Pons (tissue), 1 donor: ENCODE measurements at regions not wholly inside any gene's neighbourhood (a gene's known extent, or its start where the extent isn't known, plus 50 kb on each side); places are given as distances from the start of the nearest gene placed in this dataset.

Experiments
- DNase-seq: peaks from one replicate; pipeline ENCODE4 v3.0.0-alpha.2; 2016; ENCODE audit warnings: low spot score

DNA sequence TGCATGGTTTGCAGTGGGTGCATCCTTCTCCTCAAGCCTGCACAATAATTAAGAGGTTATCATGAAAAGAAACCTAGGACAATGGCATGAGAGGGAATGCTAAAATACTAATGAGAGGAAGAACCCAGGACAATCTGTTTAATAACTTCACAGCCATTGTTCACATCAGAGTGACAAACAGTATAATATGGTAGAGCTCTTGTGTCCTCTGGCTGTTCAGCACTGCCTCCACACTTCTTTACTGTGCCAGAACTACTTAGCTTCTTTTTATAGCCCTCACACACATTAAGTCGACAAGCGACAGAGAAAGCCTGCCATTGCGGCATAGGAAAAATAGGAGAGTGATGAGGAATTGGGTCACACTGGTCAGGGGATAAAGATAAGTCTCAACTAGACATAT lies 65.0 kb upstream of the MEIS2 start:
- no peak for DNase-seq

DNA sequence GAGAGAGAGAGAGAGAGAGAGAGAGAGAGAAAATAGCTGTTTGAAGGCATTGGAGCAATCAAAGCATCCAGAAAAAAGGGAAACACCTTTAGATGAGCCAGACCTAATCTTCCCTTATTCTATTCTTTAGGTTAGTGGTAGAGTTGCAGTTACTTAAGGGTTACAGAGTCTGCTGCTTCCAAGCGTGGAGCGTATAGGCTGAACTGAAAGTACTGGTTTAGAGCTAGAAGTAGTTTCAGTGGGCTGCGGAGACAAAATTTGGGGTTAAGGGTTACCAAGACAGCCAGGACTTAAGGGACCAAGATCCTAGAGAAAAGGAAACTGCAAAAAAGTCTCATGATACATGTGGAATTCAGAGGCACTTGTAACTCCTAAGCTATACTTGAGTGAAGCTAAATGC lies 66.1 kb upstream of the MEIS2 start:
- DNase-seq, result no peak

DNA sequence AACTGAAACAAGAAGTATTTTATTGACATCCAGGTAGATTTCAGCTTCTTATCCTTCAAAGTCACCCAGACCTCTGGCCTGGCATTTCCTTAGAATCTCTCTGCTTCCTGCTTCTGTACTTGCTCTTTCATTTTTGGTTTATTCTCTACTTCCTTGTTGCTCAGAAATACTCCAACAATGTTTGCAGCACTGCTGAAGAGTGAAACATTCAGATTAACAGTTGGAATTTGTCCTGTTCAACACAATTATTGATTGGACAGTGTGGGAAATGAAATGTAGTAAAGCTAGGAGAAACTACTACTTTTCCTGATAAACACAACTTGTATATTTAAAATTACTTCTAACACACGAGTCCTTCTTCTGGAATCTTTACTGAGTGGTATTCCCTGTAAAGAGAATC lies 81.0 kb upstream of the MEIS2 start:
- DNase-seq, result no peak

DNA sequence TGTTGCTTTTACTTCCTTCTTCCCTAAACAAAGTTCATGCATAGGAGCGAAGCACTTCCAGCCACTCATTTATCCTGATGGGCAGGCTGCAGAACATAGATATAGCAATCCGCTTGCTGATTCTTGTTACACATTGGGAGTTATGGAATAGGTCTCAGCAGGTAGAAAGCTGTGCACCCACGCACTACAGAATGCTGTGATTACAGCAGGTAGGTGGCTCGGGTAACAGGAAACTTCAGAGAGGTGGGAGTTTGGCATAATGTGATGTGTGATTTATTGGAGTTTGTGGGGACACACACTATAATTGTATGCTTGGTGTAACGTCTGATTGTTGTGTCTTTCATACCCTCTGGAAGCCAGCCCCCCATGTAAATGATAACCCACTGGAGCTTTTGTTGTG lies 99.2 kb upstream of the MEIS2 start:
- no peak for DNase-seq

DNA sequence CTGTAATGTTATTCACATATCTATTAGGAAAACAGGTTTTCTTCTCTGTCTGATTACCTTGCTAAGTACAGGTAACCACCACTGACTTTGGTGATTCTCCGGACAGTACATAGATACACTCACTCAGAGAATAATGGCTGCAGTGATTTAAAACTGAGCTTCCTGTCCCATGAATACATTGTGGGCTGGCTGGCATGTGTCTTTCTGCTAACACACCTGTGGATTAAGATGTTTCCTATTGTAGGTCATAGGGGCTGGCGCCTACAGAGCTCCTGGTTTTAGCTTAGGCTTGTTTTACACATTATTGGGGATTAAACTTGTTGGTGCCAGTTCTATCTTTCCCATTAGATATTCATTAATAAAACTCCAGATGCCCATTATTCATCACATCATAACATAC lies 102.7 kb upstream of the MEIS2 start:
- no peak for DNase-seq

DNA sequence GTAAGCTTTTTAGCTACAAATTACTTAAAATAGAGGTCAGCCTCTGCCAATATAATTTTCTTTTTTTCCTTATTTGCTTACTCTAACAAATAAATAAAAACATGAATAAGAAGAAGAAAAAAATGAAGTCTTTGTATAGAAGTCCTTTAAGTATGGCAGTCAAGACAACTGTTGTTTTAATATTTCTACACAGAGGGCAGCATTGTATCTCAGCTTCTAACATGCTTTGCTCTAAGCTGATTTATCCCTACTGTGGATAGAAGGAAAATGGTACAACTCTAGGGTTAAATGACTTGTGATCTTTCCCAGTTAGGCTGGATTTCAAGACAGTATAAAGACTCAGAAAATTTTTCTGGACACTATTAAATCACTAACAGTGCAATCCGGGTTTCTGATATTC lies 104.3 kb upstream of the MEIS2 start:
- peak; percentile 25 for DNase-seq

DNA sequence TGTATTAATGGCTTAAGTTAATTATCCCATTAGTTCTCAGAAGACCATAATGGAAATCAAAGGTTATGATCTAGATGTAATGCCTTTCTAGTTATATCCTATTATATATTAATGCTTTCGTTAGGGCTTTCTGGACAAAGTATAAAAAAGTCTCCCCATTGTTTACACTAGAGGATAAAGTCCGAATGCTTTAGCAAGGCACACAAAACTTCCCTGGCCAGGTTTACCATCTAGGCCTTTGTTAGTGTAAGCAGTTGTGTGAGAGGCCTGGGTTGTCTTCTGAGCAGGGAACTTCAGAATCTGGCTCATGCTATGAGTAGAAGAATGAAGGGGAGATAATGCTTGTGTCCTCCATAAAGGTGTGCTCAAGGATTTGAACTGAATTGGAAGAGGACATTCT lies 106.3 kb upstream of the MEIS2 start:
- DNase-seq, result no peak

DNA sequence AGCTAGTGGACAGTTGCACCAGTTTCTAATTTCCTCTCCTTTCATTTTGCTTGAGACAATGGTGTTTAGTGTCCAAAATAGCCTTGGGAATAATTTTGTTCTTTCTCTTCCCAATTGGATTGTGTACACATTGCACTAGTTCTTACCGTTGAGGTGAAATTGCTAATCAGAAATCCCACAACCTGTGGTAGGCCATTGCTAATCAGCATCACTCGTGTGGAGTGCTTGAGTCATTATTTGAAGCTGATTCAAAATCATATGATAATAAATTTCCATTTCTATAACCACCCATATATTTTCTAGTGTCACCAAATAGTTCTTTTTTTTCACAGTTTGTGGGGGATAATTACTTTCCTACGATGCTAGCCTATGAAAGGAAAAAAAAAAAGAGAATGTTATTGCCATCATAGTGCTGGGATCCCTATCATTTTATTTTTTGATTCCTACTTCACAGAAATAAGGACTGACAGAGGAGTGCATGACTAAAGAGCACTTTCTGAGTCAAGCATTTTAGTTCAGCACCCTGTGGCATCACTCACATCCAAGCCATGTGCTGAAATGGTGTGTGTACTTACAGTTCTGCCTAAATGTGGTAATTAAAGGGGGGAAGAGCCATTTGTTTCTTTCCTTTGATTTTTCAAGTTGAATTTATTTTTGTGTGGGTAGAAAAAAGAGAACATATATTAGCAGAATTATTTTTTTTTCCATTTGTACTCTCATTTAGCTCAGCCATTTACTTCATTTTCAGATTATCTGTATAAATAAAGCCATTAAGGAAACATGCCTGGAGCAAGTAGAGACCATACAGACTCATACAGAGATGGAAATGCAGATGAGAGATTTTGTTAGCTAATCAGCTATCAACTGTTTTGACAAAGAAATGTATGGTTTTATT lies 108.0 kb upstream of the MEIS2 start:
- DNase-seq, result no peak

DNA sequence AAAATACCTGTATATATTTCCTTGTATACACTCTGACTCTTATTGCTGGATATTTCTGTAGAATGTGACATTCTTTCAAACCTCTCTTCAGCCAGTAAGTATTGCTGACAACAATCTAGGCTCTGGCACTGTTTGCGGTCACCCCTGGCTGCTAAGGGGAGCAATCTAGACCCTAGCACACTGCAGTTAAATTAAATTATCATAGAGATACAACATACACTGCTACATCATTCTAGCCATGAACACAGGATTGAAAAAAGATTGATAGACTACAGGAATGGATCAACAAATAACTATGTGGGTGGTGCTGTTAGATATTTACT lies 108.7 kb upstream of the MEIS2 start:
- DNase-seq, result no peak

DNA sequence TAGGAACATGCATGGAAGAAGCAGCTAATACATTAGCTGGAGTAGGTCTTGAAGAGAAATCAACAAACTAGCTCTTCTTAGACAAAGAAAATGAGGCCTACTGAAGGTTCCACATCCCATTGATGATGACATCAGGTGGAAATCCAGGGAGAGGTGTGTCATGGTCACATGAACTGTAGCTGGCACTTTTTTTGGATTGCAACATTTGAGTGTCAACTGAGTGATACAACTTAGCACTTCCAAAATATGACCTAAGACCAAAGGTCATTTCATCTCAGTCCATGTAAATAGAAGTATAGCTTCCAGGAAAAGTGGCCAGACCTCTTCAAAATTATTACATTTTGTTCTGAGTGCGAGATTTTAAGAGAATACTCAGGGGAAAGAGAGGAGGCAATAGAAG lies 117.2 kb upstream of the MEIS2 start:
- no peak for DNase-seq

DNA sequence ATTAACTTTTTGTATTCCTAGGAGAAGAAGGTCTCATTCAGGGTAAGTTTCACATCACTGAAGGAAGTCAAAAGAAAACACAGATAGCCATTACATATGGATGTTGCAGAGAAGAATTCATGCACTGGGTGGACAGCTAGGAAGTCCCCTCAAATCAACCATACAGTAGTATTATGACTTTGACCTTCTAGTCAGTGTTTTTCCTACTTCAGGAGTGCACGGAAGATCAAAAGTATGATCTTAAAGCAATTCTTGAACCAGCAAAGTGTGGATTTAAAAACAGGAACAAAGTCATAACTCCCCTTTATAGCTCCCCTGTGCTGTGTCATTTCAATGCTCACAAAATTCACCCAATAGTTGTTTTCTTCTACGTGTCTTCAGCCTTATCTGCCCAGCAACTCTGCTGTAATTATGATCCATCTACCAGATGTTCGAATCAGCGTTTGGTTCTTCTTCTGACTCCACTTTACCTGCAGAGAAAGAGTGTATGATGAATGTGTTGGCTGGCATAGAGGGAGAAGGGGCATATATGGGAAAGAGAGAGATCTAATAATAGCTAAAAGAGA lies 118.1 kb upstream of the MEIS2 start:
- DNase-seq, result no peak

DNA sequence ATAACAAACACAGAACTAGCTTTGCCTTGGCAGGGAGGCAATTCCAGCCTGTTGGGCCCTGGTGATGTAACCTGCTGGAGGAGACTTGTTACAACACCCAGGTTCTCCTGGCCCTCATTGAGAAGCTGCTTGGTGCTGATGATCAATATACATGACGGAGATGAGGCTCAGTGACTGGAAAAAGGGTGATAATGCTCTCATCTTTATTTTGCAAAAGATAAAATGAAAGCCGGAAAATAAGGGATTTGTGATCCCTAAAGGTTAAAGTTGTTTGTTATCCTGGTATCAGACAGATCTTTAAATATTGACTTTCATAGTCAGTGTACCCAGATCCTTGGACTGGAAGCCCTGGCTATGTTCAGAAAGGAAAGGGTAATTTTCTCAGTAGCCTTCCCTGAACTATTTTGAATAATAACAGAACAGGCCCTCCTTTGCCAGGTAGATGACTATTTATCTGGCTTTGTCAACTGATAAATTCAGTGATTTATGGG lies 118.9 kb upstream of the MEIS2 start:
- no peak for DNase-seq

DNA sequence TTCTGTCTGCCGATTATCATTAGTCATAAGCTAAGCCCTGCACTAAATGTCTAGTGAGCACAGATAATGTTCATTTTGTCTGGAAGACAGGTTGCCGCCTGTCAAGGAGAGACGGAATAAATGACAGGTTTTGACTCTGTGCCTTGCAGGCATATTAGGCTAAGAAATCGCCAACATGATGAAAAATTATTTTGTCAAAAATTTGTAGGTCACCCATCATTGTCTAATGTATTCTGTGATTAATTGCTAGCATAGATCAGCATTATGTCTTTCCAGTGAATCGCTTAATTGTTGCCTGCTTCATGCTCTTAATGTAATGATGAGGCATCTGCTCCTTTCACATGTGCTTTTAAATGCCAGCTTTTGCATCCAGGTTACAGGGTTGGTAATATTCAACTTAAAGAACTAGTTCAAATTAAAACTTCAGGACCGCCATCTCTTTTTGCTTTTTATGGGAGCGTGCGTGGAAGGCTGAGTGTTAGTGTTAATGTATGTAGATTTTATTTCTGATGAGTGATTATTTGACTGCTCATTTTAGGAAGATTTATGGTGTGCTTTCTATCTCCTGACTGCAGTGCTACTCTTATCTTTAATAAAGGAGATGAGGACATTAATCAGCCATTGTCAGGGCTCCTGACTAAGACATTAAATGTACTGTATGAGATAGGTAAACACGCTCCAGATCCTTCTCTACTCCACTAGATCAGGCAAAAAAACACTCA lies 120.8 kb upstream of the MEIS2 start:
- no peak for DNase-seq

DNA sequence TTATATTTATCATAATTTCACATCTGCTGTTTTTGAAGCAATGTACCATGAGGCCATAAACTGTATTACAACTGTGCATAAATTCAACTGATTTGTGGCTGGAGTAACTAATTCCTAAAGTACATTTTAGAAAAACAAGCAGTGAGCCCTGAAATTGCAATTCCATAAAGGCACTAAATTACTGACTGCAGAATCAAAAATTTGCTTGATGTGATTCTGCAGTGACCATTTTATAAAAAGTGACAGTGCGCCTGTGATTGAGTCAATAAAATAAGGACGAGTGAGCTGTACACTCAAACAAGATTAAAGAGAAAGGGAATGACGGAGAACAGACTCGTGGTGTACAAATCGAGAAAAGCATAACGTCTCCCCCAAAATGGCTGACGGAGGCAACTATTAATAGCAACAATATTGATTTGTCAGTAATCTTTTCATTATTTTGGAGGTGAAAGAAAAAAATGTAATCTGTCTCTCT lies 121.4 kb upstream of the MEIS2 start:
- no peak for DNase-seq

DNA sequence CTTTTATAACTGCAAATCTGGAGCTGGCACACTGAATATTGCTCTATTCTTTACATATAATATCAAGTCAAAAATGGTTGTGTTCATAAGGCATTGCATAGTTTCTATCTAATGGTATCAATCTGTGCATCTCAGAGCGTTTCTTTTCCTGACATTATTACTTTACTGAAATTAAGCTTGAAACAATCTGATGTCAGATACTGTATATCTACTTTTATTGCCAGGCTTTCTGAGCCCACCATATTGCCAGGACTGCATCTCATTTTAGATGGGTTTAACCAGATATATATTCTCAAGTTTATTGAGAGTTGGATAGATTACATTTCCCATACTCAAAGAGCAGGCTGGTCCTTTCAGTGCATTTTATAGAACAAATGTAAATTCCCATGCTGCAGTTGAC lies 122.7 kb upstream of the MEIS2 start:
- no peak for DNase-seq

DNA sequence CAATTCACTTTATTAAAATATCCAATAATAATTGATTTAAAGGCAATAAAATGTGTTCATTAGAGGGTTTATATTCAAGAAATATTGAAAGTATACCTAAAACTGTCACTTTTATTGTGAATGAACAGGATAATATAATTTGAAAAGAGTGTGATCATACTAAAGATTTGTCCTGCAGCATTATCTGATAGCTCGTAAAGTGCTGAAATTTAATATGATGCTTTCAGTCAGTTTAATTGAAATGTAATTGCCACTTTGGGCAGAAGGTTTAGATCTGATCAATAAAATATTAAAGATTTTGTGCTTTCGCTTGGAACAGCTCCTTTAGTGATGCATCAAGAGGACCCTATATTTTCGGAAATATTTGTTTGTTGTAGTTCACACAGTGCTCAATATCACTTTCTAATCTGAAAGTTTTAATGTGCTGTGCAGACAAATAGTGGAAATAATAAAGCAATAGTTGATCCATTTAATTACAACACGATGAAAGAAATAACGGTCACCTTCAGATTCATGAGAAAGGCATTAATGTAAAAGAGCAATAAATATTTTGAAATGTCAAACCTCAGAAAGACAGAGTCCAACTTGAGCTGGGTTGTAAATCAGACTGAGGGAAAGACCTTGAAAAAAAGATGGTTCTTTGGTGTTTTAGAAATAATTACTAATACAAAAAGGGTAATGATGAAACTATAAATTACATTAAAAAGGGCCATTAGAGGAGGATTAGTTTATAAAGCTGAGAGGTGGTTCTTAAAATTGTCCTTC lies 129.7 kb upstream of the MEIS2 start:
- DNase-seq, result no peak

DNA sequence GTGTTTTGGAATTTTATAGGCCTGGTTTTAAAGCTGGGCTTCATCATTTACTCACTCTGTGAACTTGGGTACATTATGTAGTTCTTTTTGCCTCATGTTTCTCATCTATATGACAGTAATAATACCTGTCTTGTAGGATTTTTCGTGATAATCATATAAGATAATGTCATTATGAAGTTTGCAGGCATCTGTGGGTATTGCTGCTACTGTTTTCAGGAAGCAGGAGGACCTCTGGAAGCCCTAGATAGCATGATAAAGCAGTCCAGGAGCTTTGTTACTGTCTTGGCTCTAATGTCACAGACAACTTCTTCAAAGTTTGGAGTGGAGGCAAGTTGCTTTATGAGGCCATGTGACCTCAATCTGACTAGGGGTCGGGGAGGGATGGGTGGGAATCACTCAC lies 145.0 kb upstream of the MEIS2 start:
- DNase-seq, result no peak

DNA sequence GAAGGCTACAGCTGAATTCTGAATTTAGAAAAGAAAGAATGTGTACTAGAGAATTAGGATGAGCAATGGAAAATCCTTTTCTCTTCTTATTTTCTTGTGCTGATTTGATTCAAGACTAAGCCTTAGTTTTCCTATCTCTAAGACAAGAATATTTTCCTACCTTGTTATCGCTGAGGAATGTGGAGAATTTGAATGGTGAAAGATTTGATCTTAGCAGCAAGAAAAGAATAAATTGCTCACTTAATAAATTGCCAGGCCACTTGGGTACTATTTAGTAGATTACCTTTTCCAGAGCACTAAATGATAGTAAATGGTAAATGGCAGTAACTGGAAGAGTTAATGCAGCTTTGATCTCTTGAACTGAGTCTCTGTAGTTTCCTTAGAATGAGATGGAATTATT lies 145.7 kb upstream of the MEIS2 start:
- no peak for DNase-seq

DNA sequence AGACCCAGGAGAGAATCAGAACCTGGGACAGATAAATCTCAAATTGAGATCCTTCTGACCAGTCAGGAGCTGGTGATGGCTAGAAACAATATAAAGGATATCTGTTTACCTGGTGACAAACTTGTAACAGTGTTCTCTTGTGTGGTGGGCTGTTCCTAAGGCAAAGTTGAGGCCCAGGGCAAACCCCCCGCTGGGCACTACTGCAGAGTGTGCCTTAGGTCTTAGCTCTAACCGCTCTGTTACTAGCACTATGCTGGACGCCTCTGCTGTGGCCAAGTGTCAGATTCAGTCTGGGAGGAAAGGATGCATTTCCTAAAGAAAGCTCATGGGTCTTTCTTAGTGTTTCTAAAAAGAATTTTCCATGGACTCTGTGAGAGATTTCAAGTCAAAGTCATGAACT lies 146.5 kb upstream of the MEIS2 start:
- DNase-seq, result no peak

DNA sequence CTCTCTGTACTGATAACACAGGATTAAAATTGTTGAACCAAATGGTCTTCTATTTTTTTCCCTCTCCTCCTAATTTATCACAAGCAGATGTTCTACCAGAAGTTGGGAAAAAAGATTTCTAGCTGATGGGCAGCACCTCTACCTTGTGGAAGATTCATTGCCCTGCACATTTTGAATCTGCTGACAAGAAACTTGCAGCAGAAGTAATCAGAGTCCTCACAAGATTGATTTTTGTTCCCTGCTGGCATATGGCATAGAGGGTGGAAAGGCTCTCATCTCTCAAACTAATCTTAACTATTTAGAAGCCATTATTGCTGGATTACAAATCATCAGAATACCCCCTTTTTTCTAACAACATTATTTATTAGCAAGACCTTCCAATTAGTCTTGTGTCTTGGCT lies 148.9 kb upstream of the MEIS2 start:
- no peak for DNase-seq

DNA sequence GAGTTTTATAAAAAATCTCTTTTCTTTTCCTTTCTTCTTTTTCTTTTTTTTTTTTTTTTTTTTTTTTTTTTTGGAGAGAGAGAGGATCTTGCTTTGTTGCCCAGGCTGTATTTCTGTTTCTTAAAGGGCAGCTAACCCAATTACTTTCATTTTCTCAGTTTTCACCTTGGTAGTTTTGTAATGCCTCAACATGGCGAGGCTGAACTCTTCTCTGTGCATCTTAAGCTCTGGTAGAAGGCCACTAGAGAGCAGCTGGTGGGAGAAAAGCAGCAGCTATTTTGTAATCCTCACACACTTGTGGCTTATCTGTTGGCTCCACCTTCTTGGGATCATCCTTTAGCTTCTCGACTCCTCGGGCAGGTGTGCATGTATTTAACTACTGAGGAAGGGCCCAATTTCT lies 152.2 kb upstream of the MEIS2 start:
- no peak for DNase-seq

DNA sequence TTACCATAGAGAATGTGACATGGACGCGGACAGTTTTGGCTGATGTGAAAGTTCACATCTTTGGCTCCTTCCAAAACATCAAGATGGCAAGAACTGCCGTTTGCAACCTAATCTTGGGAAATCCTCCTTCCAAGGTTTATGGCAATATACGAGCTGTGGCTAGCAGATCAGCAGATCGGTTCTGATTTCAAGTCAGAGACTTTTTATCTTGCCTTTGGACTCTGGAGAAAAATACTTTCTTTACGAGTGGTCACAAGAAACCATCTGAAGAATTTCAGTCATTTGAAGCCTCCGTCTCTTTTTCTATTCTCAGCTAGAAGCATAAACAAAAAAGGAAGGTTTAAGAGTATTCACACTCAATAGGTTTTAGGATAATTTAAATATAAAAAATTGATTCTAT lies 153.5 kb upstream of the MEIS2 start:
- no peak for DNase-seq
